ENCODE measurements at regions not wholly inside any gene's neighbourhood (a gene's known extent, or its start where the extent isn't known, plus 50 kb on each side); places are given as distances from the start of the nearest gene placed in this dataset.
"Not testable (repeated sequence)": the region's sequence is repeated elsewhere in the genome, so short reads cannot be mapped to it uniquely, and the experiment has no call there.

- ATAC-seq (no peak), DNase-seq (no peak)
- intact Hi-C loops (cut with DNase I) = no loop called here
Measured at GRCh38 chr6:163766936-163767335, 352.4 kb downstream of the QKI start.

GRCh38 chr6:163765335-163765734 lies 350.8 kb downstream of the QKI start:
- intact Hi-C loops (cut with DNase I) = no loop called here
- no peak for DNase-seq

GRCh38 chr6:163764565-163764964 lies 350.0 kb downstream of the QKI start:
- ATAC-seq (peak; percentile 54 to 55), DNase-seq (no peak)
- intact Hi-C loops (cut with DNase I) = no loop called here

More at GRCh38 chr6:163765335-163765734, 350.8 kb downstream of the QKI start:
- ATAC-seq = no peak

DNA sequence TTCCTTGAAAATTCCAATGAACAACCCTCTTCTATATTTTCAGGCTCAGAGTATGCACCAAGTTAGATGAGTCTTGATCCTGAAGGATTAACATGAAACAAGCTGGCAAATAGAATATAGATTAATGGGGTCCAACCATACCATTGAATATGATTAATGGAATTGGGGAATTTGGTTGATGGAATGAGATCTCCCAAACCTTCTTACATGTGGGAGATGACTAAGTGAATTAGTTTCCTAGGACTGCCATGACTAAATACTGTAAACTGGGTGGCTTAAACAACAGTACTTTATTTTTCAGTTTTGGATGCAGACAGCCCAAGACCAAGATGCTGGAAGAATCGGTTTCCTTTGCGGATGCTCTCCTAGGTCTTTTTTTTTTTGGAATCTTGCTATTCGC lies 347.0 kb downstream of the QKI start:
- ATAC-seq = no peak
- no peak for DNase-seq
- intact Hi-C loops (cut with DNase I) = no loop called here

GRCh38 chr6:163760860-163761259 lies 346.3 kb downstream of the QKI start:
- intact Hi-C loops (cut with DNase I) = no loop called here
- ATAC-seq = no peak

DNA sequence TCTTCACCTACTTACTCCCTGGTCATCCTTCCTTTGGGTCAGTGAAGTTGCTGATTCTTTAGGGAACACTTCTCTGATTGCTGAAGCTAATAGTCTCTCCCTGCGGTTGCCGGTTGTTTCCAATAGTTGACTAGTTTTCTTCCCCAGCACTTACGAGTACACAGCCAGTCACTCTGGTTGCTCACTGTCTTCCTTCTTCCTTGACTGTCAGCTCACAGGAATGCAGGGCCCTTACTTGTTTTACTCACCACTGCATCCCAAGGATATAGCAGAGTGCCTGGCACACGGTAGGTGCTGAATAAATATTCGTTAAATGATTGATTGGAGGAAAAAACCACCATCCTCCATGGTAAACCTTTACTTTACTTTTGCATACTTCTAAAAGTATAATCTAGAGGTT lies 345.0 kb downstream of the QKI start:
- ATAC-seq (no peak), DNase-seq (no peak)
- intact Hi-C loops (cut with DNase I) = no loop called here

More at GRCh38 chr6:163760860-163761259, 346.3 kb downstream of the QKI start:
- DNase-seq = no peak

GRCh38 chr6:163757520-163757919 lies 343.0 kb downstream of the QKI start:
- DNase-seq = no peak

DNA sequence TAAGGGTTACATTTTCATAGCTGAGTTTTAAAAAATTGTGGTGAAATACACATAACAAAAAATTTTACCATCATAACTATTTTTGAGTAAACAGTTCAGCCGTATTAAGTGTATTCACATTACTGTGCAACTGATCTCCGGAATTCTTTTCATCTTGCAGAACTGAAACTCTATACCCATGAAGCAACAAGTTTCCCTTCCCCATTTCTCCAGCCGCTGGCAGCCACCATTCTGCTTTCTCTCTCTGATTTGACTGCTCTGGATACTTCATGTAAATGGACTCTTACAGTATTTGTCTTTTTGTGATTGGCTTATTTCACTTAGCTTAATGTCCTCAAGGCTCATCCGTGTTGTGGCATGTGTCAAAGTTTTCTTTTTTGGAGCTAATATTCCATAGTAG lies 341.6 kb downstream of the QKI start:
- ATAC-seq (peak; percentile 43 to 45), DNase-seq (no peak)
- intact Hi-C loops (cut with DNase I) = no loop called here

More at GRCh38 chr6:163757520-163757919, 343.0 kb downstream of the QKI start:
- intact Hi-C loops (cut with DNase I) = no loop called here
- ATAC-seq = no peak

GRCh38 chr6:163754866-163755265 lies 340.3 kb downstream of the QKI start:
- ATAC-seq = peak in 1 of 2 donors; percentile 34
- DNase-seq = no peak
- intact Hi-C loops (cut with DNase I) = no loop called here

DNA sequence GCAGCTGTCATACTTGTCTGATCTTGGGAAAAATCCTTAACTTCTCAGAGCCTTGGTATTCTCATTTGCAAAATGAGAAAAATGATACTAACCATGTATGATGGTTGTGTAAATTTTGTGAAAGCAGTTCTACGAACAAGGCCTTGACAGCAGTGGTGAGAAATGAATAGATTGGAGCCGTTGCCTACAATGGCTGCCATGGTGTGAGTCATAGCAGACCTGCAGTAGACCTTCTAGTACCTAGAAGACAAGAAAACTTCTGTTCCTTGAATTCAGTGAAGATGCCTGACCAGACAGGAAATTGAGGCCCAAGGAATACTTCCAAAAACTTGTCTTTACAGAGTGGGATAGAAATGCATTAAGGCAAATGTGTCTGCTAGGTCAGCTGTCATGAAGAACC lies 338.9 kb downstream of the QKI start:
- DNase-seq (no peak), ATAC-seq (no peak)
- intact Hi-C loops (cut with DNase I) = no loop called here

DNA sequence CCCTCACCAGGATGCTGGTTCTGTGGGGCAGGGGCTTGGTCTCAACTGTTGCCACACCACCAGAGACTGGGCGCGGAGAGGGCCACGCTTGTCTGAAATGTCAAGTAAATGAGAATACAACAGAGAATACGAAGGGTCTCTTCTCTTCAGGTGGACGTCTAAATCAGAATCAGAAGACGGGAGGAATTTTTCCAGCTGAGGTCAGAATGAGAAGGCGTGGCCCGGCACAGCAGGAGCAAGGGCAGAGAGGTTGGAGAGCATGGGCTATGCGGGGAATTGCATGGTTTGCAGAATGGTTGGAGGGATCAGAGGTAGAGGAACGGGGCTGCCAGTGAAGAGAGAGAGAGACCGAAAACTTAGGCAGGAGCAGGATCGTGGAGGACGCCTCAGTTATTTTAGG lies 337.9 kb downstream of the QKI start:
- intact Hi-C loops (cut with DNase I) = no loop called here
- no peak for ATAC-seq
- DNase-seq = no peak

DNA sequence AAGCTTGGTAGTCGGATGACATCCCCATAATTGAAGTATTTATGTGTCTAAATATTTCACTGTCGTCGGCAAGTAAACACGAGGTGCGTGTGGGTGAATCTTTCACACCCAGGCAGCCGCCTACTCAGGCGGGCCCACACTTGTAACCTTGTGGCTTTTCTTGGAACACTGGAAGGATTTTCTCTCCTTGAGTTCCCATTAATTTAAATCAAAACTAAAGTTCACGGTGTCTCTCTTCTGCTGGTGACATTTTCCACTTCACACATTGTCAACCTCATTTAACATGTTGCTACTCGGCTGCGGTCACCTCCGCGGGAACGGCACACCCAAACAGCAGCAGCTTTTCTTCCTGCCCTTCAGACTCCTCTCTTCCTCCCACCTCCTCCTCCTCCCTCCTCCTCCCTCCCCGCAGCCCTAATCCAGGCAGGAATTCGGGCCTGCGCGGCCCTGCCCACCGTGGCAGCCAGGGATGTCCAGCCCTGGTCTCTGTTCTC lies 336.6 kb downstream of the QKI start:
- DNase-seq (no peak), ATAC-seq (peak in 1 of 2 donors; percentile 36)
- intact Hi-C loops (cut with DNase I) = no loop called here

DNA sequence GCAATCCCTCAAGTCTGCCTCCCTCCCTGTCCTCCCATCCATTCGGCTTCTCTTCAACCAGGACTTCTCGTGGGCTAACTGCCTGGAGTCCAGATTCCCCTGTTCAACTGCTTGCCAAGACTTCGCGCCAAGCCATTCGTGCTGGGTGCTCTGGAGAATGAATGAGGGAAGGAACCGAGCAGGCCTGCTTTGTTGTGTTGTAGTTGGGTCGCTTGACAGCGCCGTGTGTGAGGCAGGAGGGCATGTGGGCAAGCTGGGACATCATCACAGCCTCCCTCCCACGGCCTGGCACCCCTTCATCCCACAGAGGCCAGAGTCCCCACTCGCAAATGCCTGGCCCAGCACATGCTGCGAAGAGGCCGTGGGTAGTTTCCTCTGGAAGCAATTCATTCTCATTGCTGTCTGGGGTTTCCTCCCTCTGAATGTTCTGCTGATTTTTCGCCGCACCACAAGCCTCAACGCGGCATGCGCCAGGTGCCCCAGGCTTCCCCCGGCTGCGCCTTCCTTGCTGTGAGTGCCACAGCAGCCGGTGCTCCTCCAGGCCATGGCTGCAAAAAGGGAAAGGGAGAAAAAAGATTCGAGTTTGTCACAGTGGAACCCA lies 336.0 kb downstream of the QKI start:
- ATAC-seq (peak in 1 of 2 donors; percentile 25), DNase-seq (no peak)
- intact Hi-C loops (cut with DNase I) = no loop called here

- ATAC-seq (peak; percentile 8 to 52), DNase-seq (no peak)
- intact Hi-C loops (cut with DNase I) = no loop called here
Measured at GRCh38 chr6:163748886-163749285, 334.4 kb downstream of the QKI start.

DNA sequence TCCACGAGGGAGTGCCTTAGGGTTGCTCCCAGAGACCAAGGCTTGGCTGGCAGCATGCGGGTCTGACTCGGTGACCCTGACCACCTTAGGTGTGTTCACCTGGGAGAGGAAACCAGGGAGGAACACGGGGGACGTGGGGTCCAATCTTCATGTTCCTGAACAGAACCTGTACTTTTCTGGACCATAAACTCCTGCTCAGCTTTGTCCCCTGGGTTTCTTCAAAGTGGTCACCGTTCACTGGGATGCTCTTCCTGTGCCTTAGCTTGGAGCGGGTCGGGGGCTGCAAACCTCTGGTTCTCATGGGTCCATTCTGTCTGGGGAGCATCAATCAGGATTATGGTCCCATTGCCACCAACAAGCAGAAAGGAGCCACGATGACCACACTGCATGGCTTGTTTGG lies 333.5 kb downstream of the QKI start:
- intact Hi-C loops (cut with DNase I) = no loop called here
- no peak for DNase-seq
- ATAC-seq = no peak

GRCh38 chr6:163747058-163747457 lies 332.5 kb downstream of the QKI start:
- DNase-seq; ATAC-seq; intact Hi-C loops (cut with DNase I): not testable (repeated sequence)

DNA sequence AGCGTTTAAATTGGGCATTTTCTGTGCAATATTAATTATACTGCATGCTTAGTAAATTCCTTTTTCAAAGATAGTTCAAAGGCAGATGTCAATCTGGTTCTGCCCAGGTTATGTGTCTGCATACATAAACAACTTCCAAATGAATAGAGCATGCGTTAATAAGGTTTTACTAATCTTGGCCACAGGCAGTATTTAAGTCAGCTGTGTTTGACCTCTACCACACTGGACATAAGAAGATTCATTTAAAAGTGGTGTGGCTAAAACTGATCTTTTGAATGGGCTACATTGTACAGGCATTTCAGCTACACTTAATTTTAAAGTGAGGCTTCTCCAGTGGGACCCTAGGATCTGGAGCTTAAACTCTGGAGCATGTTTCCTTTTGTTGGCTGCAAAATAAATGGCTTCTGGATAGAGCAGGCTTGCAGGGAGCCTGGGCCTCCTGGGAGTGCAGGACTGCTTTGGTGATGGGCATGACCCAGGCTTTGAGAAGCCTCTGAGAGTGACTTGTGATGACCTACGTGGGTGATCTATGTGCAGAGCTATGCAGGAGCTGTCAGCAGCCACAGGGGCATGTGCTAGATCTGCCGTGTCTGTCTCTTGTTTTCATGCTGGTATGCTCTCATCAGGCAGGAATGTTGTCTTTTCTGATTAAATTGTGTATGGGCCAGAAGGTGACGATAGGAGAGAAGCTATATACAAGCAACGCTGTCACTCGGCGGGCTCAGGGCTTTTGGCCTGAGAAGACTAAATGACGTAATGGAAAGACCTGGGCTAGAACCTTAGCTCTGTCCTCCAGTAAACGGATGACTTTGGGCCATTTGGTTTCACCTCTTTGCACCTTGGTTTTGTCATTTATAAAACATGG lies 331.2 kb downstream of the QKI start:
- DNase-seq (peak; percentile 61), ATAC-seq (peak; percentile 89 to 97)
- intact Hi-C loops (cut with DNase I) = no loop called here

- ATAC-seq = no peak
- intact Hi-C loops (cut with DNase I) = no loop called here
- DNase-seq = no peak
Measured at GRCh38 chr6:163744256-163744925, 329.9 kb downstream of the QKI start.

GRCh38 chr6:163743796-163744195 lies 329.3 kb downstream of the QKI start:
- intact Hi-C loops (cut with DNase I) = no loop called here
- ATAC-seq (no peak), DNase-seq (no peak)

DNA sequence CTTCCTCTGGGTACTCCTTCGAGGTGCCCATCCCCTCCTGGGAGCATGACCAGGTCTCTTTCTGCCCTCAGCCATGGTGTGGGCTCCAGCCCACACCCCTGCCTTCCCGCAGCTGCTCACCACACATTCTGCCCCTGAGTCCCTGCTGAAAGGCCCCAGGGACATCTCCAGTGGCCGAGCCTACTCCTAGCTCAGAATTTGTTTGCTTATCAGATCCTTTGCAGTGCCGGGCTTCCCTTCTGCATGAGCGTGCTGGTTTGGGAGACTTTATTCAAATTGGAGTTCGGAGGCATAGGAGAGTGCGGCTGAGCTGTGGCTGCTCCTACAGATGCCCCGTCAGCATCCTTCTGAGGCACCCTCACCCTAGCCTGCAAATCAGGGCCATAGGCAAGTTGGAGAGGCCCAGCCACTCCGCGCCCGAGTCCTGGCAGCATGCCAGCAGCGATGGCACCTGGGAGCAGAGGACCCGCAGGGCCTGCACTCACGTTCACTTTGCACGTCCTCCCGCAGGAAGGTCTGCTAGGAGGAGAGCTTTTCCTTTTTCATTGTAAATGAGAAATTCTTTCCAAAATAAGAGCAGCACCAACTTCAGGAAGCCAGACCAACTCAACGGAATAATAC lies 327.3 kb downstream of the QKI start:
- DNase-seq (no peak), ATAC-seq (no peak)
- intact Hi-C loops (cut with DNase I) = no loop called here
